ENCODE measurements at regions not wholly inside any gene's neighbourhood (a gene's known extent, or its start where the extent isn't known, plus 50 kb on each side); places are given as distances from the start of the nearest gene placed in this dataset.

- Histone ChIP-seq H3K79me1 (ENCODE audit: insufficient read depth, low read depth, low read length, poor library complexity, severe bottlenecking) (no peaks in the 10 kb centered on the region), H2BK12ac (ENCODE audit: insufficient read length, low read depth, low read length) (no peak overlapping the region), H3K9me3 (ENCODE audit: control insufficient read depth, low read depth, low read length) (no peaks in the 10 kb centered on the region), H3K9ac (ENCODE audit: extremely low read depth, insufficient read length, low read length) (no peak overlapping the region), H4K8ac (replicated peaks; ENCODE audit: insufficient read length, low read depth, low read length) (no peak overlapping the region), H2BK15ac (ENCODE audit: low read depth, low read length) (no peak overlapping the region), H3K18ac (ENCODE audit: insufficient read length, low read depth, low read length) (no peak overlapping the region), H3K4me1 (ENCODE audit: insufficient read depth, low read length) (no peaks in the 10 kb centered on the region), H2BK20ac (ENCODE audit: low read depth, low read length, poor library complexity, severe bottlenecking) (no peak overlapping the region), H2BK120ac (ENCODE audit: low read depth, low read length, poor library complexity, severe bottlenecking) (no peak overlapping the region), H3K27ac (ENCODE audit: insufficient read length, low read depth, low read length) (no peak overlapping the region), H3K4me2 (ENCODE audit: insufficient read depth, insufficient read length, low read length) (no peak overlapping the region), H2AFZ (ENCODE audit: low read length) (no peak overlapping the region), H4K20me1 (ENCODE audit: control insufficient read depth, insufficient read depth, insufficient read length) (no peaks in the 10 kb centered on the region), H3K14ac (ENCODE audit: insufficient read depth, low read length) (no peak overlapping the region; the same call in 1 of the 2 replicates), H2AK5ac (ENCODE audit: insufficient read length, low read length) (no peak overlapping the region), H3K23ac (ENCODE audit: insufficient read length, low read depth, low read length) (no peak overlapping the region), H3K4ac (ENCODE audit: low read depth, low read length) (no peak overlapping the region), H3K23me2 (ENCODE audit: insufficient read length, low read depth, low read length, poor library complexity, severe bottlenecking) (no peaks in the 10 kb centered on the region), H2BK5ac (ENCODE audit: insufficient read length, low read length) (no peak overlapping the region), H4K91ac (ENCODE audit: insufficient read length, low read depth, low read length) (no peak overlapping the region), H4K5ac (ENCODE audit: insufficient read length, low read depth, low read length) (no peak overlapping the region), H3K79me2 (ENCODE audit: insufficient read depth, low read length) (no peaks in the 10 kb centered on the region), H3K56ac (ENCODE audit: insufficient read length, low read depth, low read length) (no peak overlapping the region), H3T11ph (ENCODE audit: low read length) (no peak overlapping the region), H3K27me3 (ENCODE audit: insufficient read depth, low read length) (0 out of 2 replicates have a peak, but pooled peaks cover under 1% of the 10 kb centered on the region)
- Mint-ChIP-seq H3K4me3 (no peak overlapping the region), H3K4me1 (peaks cover 2 to 10% of the 10 kb centered on the region in 2 experiments; a peak in 3 of 4 replicates), H3K9me3 (peaks cover 80% of the 10 kb centered on the region in 2 experiments), H3K36me3 (ENCODE audit: insufficient read depth in 1 of 3, low read depth in 3 of 3) (peaks cover 0 to 4% (median 0%) of the 10 kb centered on the region in 3 experiments; a peak in 3 of 7 replicates), H3K27ac (no peak overlapping the region; a peak in 1 of 7 replicates), H3K27me3 (ENCODE audit: low read depth) (peaks cover 48% of the 10 kb centered on the region)
- TF ChIP-seq, protein P1, sequence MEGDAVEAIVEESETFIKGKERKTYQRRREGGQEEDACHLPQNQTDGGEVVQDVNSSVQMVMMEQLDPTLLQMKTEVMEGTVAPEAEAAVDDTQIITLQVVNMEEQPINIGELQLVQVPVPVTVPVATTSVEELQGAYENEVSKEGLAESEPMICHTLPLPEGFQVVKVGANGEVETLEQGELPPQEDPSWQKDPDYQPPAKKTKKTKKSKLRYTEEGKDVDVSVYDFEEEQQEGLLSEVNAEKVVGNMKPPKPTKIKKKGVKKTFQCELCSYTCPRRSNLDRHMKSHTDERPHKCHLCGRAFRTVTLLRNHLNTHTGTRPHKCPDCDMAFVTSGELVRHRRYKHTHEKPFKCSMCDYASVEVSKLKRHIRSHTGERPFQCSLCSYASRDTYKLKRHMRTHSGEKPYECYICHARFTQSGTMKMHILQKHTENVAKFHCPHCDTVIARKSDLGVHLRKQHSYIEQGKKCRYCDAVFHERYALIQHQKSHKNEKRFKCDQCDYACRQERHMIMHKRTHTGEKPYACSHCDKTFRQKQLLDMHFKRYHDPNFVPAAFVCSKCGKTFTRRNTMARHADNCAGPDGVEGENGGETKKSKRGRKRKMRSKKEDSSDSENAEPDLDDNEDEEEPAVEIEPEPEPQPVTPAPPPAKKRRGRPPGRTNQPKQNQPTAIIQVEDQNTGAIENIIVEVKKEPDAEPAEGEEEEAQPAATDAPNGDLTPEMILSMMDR (conservative IDR thresholded peaks at IDR 0.05) = no peak
- WGBS (ENCODE audit: extremely low coverage, insufficient read length, low lambda C conversion rate) = no CpG with 5 or more reads among the region's 5 CpGs
- no peak for DNase-seq
Measured at GRCh38 chrX:69293776-69294601, 128.7 kb upstream of the PJA1 start.
